GM12872 (cell line): ENCODE measurements at regions not wholly inside any gene's neighbourhood (a gene's known extent, or its start where the extent isn't known, plus 50 kb on each side); places are given as distances from the start of the nearest gene placed in this dataset.

Source experiments
- TF ChIP-seq, protein P1 (sequence below): IDR thresholded peaks from 3 replicates; pipeline ENCODE4 v1.5.1; 2011; ENCODE audit warnings: low read depth, mild to moderate bottlenecking, low read length, moderate library complexity; ENCODE audit not compliant: insufficient read depth

- TF ChIP-seq, protein P1, sequence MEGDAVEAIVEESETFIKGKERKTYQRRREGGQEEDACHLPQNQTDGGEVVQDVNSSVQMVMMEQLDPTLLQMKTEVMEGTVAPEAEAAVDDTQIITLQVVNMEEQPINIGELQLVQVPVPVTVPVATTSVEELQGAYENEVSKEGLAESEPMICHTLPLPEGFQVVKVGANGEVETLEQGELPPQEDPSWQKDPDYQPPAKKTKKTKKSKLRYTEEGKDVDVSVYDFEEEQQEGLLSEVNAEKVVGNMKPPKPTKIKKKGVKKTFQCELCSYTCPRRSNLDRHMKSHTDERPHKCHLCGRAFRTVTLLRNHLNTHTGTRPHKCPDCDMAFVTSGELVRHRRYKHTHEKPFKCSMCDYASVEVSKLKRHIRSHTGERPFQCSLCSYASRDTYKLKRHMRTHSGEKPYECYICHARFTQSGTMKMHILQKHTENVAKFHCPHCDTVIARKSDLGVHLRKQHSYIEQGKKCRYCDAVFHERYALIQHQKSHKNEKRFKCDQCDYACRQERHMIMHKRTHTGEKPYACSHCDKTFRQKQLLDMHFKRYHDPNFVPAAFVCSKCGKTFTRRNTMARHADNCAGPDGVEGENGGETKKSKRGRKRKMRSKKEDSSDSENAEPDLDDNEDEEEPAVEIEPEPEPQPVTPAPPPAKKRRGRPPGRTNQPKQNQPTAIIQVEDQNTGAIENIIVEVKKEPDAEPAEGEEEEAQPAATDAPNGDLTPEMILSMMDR = no peak
Observed at GRCh38 chr3:137061186-137061585, 103.4 kb downstream of the IL20RB start.

- TF ChIP-seq, protein P1 = no peak
Observed at GRCh38 chr3:137062250-137062649, 104.5 kb downstream of the IL20RB start.

DNA sequence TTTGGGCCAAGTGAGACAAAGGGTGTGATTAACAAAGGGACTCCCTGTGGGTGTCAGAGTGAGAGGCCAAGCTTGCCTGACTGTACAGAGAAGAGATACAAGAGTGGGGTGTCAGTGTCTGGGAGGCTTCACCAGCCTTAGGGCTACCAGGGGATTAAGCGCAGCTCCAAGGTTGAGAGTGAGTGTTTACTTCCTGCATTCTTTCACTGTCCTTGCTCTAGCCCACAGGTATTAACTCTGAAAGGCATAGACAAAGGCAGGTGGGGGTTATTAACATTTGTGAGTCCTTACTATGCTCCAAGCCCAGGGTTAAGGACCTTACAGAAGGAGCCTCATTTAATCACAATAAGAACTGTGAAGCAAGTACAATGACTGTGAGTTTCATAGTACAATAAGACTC lies 107.6 kb downstream of the IL20RB start:
- TF ChIP-seq, protein P1 = no peak

DNA sequence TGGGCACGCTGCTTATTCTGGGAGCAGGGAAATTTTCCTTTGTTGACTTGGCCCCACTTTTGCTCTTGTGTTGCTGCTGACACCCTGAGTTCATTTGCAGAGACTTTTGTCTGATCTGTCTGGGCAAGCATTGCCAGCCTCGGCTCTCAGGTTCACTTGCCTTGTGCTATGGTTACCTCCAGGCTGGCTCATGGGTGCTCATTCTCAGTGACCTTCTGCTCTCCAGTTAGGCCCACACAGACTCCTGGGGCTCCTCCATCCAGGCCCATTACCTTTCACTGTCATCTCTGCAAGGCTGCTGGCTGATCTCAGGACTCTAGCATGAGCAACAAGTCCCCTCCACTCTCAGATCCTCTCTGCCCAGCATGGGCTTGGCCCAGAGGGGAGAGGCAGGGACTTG lies 108.3 kb downstream of the IL20RB start:
- TF ChIP-seq, protein P1 = no peak

DNA sequence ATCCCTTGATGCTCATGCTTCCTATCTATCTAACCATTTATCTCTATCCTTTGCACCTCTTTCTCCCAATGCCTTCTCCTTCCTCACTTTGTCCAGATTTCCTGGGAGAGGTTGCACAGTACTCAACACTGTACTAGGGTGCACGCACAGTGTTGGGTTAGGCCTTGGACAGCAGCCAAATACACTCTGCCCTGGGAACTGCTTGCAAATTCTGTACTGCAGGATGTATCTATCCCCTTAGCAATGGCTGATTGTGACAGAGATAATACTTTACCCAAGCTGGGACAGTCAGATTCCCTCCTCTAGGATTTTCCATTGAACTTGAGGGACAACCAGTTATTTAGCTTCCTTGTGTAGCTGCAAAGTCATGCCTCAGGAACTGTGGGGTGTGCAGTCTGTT lies 113.3 kb downstream of the IL20RB start:
- TF ChIP-seq, protein P1 = no peak

- TF ChIP-seq, protein P1 = no peak
Observed at GRCh38 chr3:137075020-137075419, 117.2 kb downstream of the IL20RB start.

GRCh38 chr3:137078040-137078439 lies 120.3 kb downstream of the IL20RB start:
- TF ChIP-seq, protein P1 = no peak

DNA sequence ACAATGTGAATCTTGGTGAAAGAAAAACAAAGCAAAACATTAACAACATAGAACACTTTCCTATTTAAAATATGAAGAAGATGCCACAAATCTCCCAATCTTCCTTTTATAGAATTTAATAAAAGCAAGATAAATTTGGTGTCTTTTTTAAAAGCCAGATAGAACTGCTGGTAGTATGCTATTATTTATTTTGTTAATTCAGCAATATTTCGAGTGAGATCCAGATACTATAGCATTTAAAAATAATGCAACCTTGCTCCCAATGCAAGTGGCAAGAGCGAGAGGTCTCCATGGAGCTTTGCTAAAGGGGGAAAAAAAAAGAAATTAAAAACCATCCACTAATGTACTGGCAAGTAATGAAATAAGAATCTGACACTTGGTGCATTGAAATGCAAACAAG lies 121.8 kb downstream of the IL20RB start:
- TF ChIP-seq, protein P1 = no peak
